SK-N-SH (cell line): ENCODE measurements at regions not wholly inside any gene's neighbourhood (a gene's known extent, or its start where the extent isn't known, plus 50 kb on each side); places are given as distances from the start of the nearest gene placed in this dataset.

Experiments
- CTCF ChIA-PET: fragments of 300-600, 350-600 bp; formaldehyde crosslinking; extraction: SDS; loops from one replicate; lab custom pipeline; 2021; lab: Yijun Ruan, JAX
- POLR2A ChIA-PET: fragments of 350-600 bp; sonication (Branson Sonifier 250); formaldehyde crosslinking; extraction: SDS; loops from one replicate; lab custom pipeline; 2020; ENCODE audit warnings: antibody characterized with exemption, inconsistent platforms; lab: Yijun Ruan, JAX
- DNase-seq: peaks from one replicate; pipeline ENCODE4 v3.0.0; 2012
- H2AFZ ChIP-seq: fragments of 200-600 bp; sonication (generic); 2 replicates; pipeline ENCODE4 v1.8.1; 2016; ENCODE audit warnings: antibody characterized with exemption, mild to moderate bottlenecking, low read depth
- H3F3A ChIP-seq: fragments of 200-600 bp; sonication (generic); replicated peaks from 2 replicates; pipeline ENCODE3; 2016; ENCODE audit warnings: antibody characterized with exemption, mild to moderate bottlenecking; ENCODE audit not compliant: insufficient read depth
- H3K27ac ChIP-seq, 2 experiments: fragments of 200-500 bp in 1 of 2; fragments of 200-600 bp in 1 of 2; sonication (Bioruptor generic) in 1 of 2; sonication (generic), shearing (Covaris generic) in 1 of 2; 2 replicates each; pipeline versions ENCODE4 v1.5.1 to v1.6.1; 2014 to 2016; ENCODE audit warnings: low read depth in 2 of 2, inconsistent platforms in 1 of 2, low read length in 1 of 2, mild to moderate bottlenecking in 1 of 2, mixed read lengths in 1 of 2
- H3K27me3 ChIP-seq: fragments of 200-600 bp; sonication (generic), shearing (Covaris generic); 2 replicates; pipeline ENCODE4 v1.6.1; 2016; ENCODE audit warnings: mixed run types; ENCODE audit not compliant: insufficient read depth
- H3K36me3 ChIP-seq, 2 experiments: fragments of 200-500 bp in 1 of 2; fragments of 200-600 bp in 1 of 2; sonication (Bioruptor generic) in 1 of 2; sonication (generic) in 1 of 2; replicated peaks in 1 of 2; 2 replicates each; pipeline versions ENCODE3 to v1.5.1; 2014 to 2016; ENCODE audit warnings: low read length in 1 of 2, mild to moderate bottlenecking in 1 of 2; ENCODE audit not compliant: insufficient read depth in 2 of 2, control insufficient read depth in 1 of 2
- H3K4me1 ChIP-seq, 2 experiments: fragments of 200-500 bp in 1 of 2; fragments of 200-600 bp in 1 of 2; sonication (Bioruptor generic) in 1 of 2; sonication (generic), shearing (Covaris generic) in 1 of 2; 2 replicates each; pipeline versions ENCODE4 v1.5.1 to v1.6.1; 2014 to 2016; ENCODE audit warnings: low read depth in 1 of 2, low read length in 1 of 2, mixed run types in 1 of 2; ENCODE audit not compliant: insufficient read depth in 2 of 2, control insufficient read depth in 1 of 2
- H3K4me2 ChIP-seq: fragments of 200-600 bp; sonication (generic), shearing (Covaris generic); 2 replicates; pipeline ENCODE4 v1.6.1; 2017; ENCODE audit warnings: mixed run types
- H3K4me3 ChIP-seq, 2 experiments: fragments of 200-500 bp in 1 of 2; fragments of 200-600 bp in 1 of 2; sonication (Bioruptor generic) in 1 of 2; sonication (generic), shearing (Covaris generic) in 1 of 2; 2 replicates each; pipeline versions ENCODE4 v1.5.1 to v1.8.1; 2014 to 2016; ENCODE audit warnings: low read depth in 2 of 2, inconsistent platforms in 1 of 2, low read length in 1 of 2, mild to moderate bottlenecking in 1 of 2, mixed read lengths in 1 of 2, moderate library complexity in 1 of 2
- H3K79me2 ChIP-seq: fragments of 200-600 bp; sonication (generic); 2 replicates; pipeline ENCODE4 v1.8.1; 2017; ENCODE audit warnings: mild to moderate bottlenecking; ENCODE audit not compliant: insufficient read depth
- H3K9ac ChIP-seq: fragments of 200-600 bp; sonication (generic); 2 replicates; pipeline ENCODE4 v1.6.1; 2017; ENCODE audit warnings: mixed run types
- H3K9me2 ChIP-seq: fragments of 200-600 bp; sonication (generic); 2 replicates; pipeline ENCODE4 v1.6.1; 2017; ENCODE audit warnings: mixed run types
- H3K9me3 ChIP-seq: fragments of 200-600 bp; sonication (generic); 2 replicates; pipeline ENCODE4 v1.6.1; 2017; ENCODE audit warnings: mixed run types, mild to moderate bottlenecking, moderate library complexity
- H4K20me1 ChIP-seq: fragments of 200-600 bp; sonication (generic); 2 replicates; pipeline ENCODE4 v1.6.1; 2017; ENCODE audit warnings: mild to moderate bottlenecking, mixed run types; ENCODE audit not compliant: insufficient read depth
- CHD2 ChIP-seq: fragments of 150-350 bp; IDR thresholded peaks from 2 replicates; pipeline ENCODE4 v1.6.1; 2018; ENCODE audit warnings: low read length; ENCODE audit not compliant: partially characterized antibody
- EP300 ChIP-seq, 2 experiments: IDR thresholded peaks; 2 replicates each; pipeline versions ENCODE4 v1.4.0 to v1.6.1; 2012; ENCODE audit warnings: borderline replicate concordance in 1 of 2, low read depth in 1 of 2, low read length in 1 of 2
- EZH2phosphoT487 ChIP-seq: fragments of 200-600 bp; sonication (generic); IDR thresholded peaks from 2 replicates; pipeline ENCODE4 v1.6.1; 2017; ENCODE audit warnings: low read depth, mixed run types, mild to moderate bottlenecking, antibody characterized with exemption, moderate library complexity, borderline replicate concordance
- FOSL2 ChIP-seq: IDR thresholded peaks from 2 replicates; pipeline ENCODE4 v1.4.0; 2012; ENCODE audit warnings: low read depth, mild to moderate bottlenecking, moderate library complexity, borderline replicate concordance
- FOXJ3 ChIP-seq: sonication (generic); formaldehyde crosslinking; IDR thresholded peaks from 2 replicates; pipeline ENCODE4 v1.5.1; 2020; ENCODE audit warnings: mild to moderate bottlenecking, missing genetic modification reagents
- FOXM1 ChIP-seq: IDR thresholded peaks from 2 replicates; pipeline ENCODE4 v1.4.0; 2012; ENCODE audit warnings: low read depth, mild to moderate bottlenecking
- GABPA ChIP-seq: IDR thresholded peaks from 2 replicates; pipeline ENCODE4 v1.4.0; 2012; ENCODE audit warnings: low read depth, mild to moderate bottlenecking
- GATA2 ChIP-seq: sonication (generic); formaldehyde crosslinking; IDR thresholded peaks from 2 replicates; pipeline ENCODE4 v1.5.0; 2020; ENCODE audit warnings: mild to moderate bottlenecking, missing genetic modification reagents
- MEF2A ChIP-seq: IDR thresholded peaks from 2 replicates; pipeline ENCODE4 v1.4.0; 2012; ENCODE audit warnings: low read depth, borderline replicate concordance
- MXI1 ChIP-seq: IDR thresholded peaks from 2 replicates; pipeline ENCODE4 v1.6.1; 2012; ENCODE audit warnings: mild to moderate bottlenecking, low read depth, low read length, improper control_type of control experiment
- PBX3 ChIP-seq: IDR thresholded peaks from 2 replicates; pipeline ENCODE4; 2012
- POLR2AphosphoS5 ChIP-seq: IDR thresholded peaks from 2 replicates; pipeline ENCODE4 v1.6.1; 2012; ENCODE audit warnings: low read depth, low read length
- RAD21 ChIP-seq: IDR thresholded peaks from 2 replicates; pipeline ENCODE4 v1.6.1; 2012; ENCODE audit warnings: mild to moderate bottlenecking, low read length
- RCOR1 ChIP-seq: fragments of 150-350 bp; IDR thresholded peaks from 2 replicates; pipeline ENCODE4 v1.6.1; 2017; ENCODE audit warnings: antibody characterized with exemption, low read length
- RXRA ChIP-seq: IDR thresholded peaks from 2 replicates; pipeline ENCODE4 v1.4.0; 2012; ENCODE audit warnings: low read depth, mild to moderate bottlenecking, borderline replicate concordance
- SIN3A ChIP-seq: IDR thresholded peaks from 2 replicates; pipeline ENCODE4 v1.6.1; 2012; ENCODE audit warnings: low read depth, mild to moderate bottlenecking, low read length, moderate library complexity, borderline replicate concordance
- TEAD4 ChIP-seq: IDR thresholded peaks from 2 replicates; pipeline ENCODE4 v1.4.0; 2012; ENCODE audit warnings: mild to moderate bottlenecking, borderline replicate concordance; ENCODE audit not compliant: insufficient read depth
- YY1 ChIP-seq: IDR thresholded peaks from 2 replicates; pipeline ENCODE4 v1.4.0; 2012; ENCODE audit warnings: low read depth, mild to moderate bottlenecking
- WGBS: methylation state at CpG from one replicate; pipeline ENCODE4 v1.1.6; 2017; ENCODE audit warnings: low lambda C conversion rate; 5-methylcytosine and 5-hydroxymethylcytosine counted together
- TF ChIP-seq, protein P1 (sequence below): IDR thresholded peaks from 2 replicates; pipeline ENCODE4 v1.6.1; 2012; ENCODE audit warnings: mild to moderate bottlenecking, low read depth, low read length, moderate library complexity
- TF ChIP-seq, protein P2 (sequence below): IDR thresholded peaks from 2 replicates; pipeline ENCODE4 v1.4.0; 2012; ENCODE audit warnings: low read depth, borderline replicate concordance
- TF ChIP-seq, protein P3 (sequence below): fragments of 200-600 bp; sonication (generic); IDR thresholded peaks from 2 replicates; pipeline ENCODE4 v1.6.1; 2017; ENCODE audit warnings: antibody characterized with exemption, mild to moderate bottlenecking, moderate library complexity

DNA sequence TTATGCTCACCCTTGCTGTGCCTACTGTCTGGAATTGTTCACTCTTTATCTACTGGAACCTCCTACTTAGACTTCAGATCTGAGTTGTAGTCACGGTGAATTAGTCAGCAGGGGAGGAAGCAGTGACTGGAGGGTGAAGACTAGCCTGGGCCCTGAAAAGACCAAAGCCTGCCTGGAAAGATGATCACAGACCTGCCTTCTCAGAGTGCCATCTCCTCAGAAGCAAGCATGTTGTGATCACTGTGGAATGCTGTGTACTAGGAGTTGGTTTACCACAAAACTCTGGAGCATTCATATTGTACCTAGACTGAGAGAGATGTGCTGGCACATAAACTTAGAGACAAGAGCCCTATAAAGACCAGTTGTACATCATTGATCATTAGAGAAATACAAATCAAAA lies 100.7 kb upstream of the SCN10A start:
- CTCF ChIA-PET: no interaction called here
- Histone ChIP-seq H3K4me2 (no peak overlapping the region), H3F3A (no peaks in the 10 kb centered on the region), H3K9me2 (no peaks in the 10 kb centered on the region), H3K4me3 (no peak overlapping the region), H3K79me2 (no peaks in the 10 kb centered on the region), H3K27me3 (no peaks in the 10 kb centered on the region), H3K36me3 (no peaks in the 10 kb centered on the region), H4K20me1 (no peaks in the 10 kb centered on the region), H3K9ac (no peak overlapping the region), H3K9me3 (no peaks in the 10 kb centered on the region), H3K27ac (no peak overlapping the region), H3K4me1 (no peaks in the 10 kb centered on the region), H2AFZ (no peak overlapping the region)
- POLR2A ChIA-PET: no interaction called here
- no peak for DNase-seq
- 17% methylated on average over 1 of the region's 1 CpG for whole genome bisulfite sequencing
- no peak for TF ChIP-seq MEF2A
- TF ChIP-seq RXRA: no peak
- no peak for TF ChIP-seq YY1
- no peak for TF ChIP-seq RAD21
- no peak for TF ChIP-seq GABPA
- TF ChIP-seq PBX3: no peak

- H3K79me2 ChIP-seq: no peaks in the 10 kb centered on the region
- no peaks in the 10 kb centered on the region for H4K20me1 ChIP-seq
- H3K27ac ChIP-seq: no peak overlapping the region
- H3F3A ChIP-seq: no peaks in the 10 kb centered on the region
- no peaks in the 10 kb centered on the region for H3K9me3 ChIP-seq
- no peaks in the 10 kb centered on the region for H3K4me1 ChIP-seq
- no peak overlapping the region for H3K9ac ChIP-seq
- ChIA-PET POLR2A (no interaction called here), CTCF (no interaction called here)
- no peak overlapping the region for H3K4me2 ChIP-seq
- H2AFZ ChIP-seq: no peak overlapping the region
- no peaks in the 10 kb centered on the region for H3K27me3 ChIP-seq
- H3K9me2 ChIP-seq: no peaks in the 10 kb centered on the region
- no peak for DNase-seq
- WGBS: 8% methylated on average over 1 of the region's 1 CpG
- no peak overlapping the region for H3K4me3 ChIP-seq
- H3K36me3 ChIP-seq: no peaks in the 10 kb centered on the region
- TF ChIP-seq POLR2AphosphoS5 (no peak), MXI1 (no peak), RCOR1 (no peak), CHD2 (no peak), FOSL2 (no peak), GATA2 (no peak), YY1 (no peak), RAD21 (no peak), FOXM1 (no peak), EP300 (IDR thresholded peaks at IDR 0.05; ENCODE audit: borderline replicate concordance in 1 of 2, low read depth in 1 of 2, low read length in 1 of 2) (no peak), SIN3A (no peak), RXRA (no peak), TEAD4 (no peak), FOXJ3 (CRISPR knock-in tag) (no peak), EZH2phosphoT487 (no peak)
- TF ChIP-seq, protein P1, sequence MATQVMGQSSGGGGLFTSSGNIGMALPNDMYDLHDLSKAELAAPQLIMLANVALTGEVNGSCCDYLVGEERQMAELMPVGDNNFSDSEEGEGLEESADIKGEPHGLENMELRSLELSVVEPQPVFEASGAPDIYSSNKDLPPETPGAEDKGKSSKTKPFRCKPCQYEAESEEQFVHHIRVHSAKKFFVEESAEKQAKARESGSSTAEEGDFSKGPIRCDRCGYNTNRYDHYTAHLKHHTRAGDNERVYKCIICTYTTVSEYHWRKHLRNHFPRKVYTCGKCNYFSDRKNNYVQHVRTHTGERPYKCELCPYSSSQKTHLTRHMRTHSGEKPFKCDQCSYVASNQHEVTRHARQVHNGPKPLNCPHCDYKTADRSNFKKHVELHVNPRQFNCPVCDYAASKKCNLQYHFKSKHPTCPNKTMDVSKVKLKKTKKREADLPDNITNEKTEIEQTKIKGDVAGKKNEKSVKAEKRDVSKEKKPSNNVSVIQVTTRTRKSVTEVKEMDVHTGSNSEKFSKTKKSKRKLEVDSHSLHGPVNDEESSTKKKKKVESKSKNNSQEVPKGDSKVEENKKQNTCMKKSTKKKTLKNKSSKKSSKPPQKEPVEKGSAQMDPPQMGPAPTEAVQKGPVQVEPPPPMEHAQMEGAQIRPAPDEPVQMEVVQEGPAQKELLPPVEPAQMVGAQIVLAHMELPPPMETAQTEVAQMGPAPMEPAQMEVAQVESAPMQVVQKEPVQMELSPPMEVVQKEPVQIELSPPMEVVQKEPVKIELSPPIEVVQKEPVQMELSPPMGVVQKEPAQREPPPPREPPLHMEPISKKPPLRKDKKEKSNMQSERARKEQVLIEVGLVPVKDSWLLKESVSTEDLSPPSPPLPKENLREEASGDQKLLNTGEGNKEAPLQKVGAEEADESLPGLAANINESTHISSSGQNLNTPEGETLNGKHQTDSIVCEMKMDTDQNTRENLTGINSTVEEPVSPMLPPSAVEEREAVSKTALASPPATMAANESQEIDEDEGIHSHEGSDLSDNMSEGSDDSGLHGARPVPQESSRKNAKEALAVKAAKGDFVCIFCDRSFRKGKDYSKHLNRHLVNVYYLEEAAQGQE: no peak
- TF ChIP-seq, protein P2, sequence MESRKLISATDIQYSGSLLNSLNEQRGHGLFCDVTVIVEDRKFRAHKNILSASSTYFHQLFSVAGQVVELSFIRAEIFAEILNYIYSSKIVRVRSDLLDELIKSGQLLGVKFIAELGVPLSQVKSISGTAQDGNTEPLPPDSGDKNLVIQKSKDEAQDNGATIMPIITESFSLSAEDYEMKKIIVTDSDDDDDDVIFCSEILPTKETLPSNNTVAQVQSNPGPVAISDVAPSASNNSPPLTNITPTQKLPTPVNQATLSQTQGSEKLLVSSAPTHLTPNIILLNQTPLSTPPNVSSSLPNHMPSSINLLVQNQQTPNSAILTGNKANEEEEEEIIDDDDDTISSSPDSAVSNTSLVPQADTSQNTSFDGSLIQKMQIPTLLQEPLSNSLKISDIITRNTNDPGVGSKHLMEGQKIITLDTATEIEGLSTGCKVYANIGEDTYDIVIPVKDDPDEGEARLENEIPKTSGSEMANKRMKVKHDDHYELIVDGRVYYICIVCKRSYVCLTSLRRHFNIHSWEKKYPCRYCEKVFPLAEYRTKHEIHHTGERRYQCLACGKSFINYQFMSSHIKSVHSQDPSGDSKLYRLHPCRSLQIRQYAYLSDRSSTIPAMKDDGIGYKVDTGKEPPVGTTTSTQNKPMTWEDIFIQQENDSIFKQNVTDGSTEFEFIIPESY: no peak
- TF ChIP-seq, protein P3, sequence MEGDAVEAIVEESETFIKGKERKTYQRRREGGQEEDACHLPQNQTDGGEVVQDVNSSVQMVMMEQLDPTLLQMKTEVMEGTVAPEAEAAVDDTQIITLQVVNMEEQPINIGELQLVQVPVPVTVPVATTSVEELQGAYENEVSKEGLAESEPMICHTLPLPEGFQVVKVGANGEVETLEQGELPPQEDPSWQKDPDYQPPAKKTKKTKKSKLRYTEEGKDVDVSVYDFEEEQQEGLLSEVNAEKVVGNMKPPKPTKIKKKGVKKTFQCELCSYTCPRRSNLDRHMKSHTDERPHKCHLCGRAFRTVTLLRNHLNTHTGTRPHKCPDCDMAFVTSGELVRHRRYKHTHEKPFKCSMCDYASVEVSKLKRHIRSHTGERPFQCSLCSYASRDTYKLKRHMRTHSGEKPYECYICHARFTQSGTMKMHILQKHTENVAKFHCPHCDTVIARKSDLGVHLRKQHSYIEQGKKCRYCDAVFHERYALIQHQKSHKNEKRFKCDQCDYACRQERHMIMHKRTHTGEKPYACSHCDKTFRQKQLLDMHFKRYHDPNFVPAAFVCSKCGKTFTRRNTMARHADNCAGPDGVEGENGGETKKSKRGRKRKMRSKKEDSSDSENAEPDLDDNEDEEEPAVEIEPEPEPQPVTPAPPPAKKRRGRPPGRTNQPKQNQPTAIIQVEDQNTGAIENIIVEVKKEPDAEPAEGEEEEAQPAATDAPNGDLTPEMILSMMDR: no peak
Observed at GRCh38 chr3:38907426-38907825, 91.4 kb upstream of the SCN10A start.
